ENCODE measurements at regions not wholly inside any gene's neighbourhood (a gene's known extent, or its start where the extent isn't known, plus 50 kb on each side); places are given as distances from the start of the nearest gene placed in this dataset.
"Not testable (repeated sequence)": the region's sequence is repeated elsewhere in the genome, so short reads cannot be mapped to it uniquely, and the experiment has no call there.

- not testable (repeated sequence) for DNase-seq (ENCODE audit: low read depth, low spot score)
Measured at GRCh38 chr2:66632882-66633281, 198.0 kb downstream of the MEIS1 start.

GRCh38 chr2:66633631-66634030 lies 198.7 kb downstream of the MEIS1 start:
- no peak for DNase-seq (ENCODE audit: low read depth, low spot score)

- no peak for DNase-seq (ENCODE audit: low read depth, low spot score)
Measured at GRCh38 chr2:66634784-66635183, 199.9 kb downstream of the MEIS1 start.

- no peak for DNase-seq (ENCODE audit: low read depth, low spot score)
Measured at GRCh38 chr2:66641685-66642084, 206.8 kb downstream of the MEIS1 start.

- not testable (repeated sequence) for DNase-seq (ENCODE audit: low read depth, low spot score)
Measured at GRCh38 chr2:66648081-66648480, 213.2 kb downstream of the MEIS1 start.

GRCh38 chr2:66649006-66649405 lies 214.1 kb downstream of the MEIS1 start:
- no peak for DNase-seq (ENCODE audit: low read depth, low spot score)

- DNase-seq (ENCODE audit: low read depth, low spot score) = no peak
Measured at GRCh38 chr2:66651295-66651694, 216.4 kb downstream of the MEIS1 start.

GRCh38 chr2:66660804-66661203 lies 225.9 kb downstream of the MEIS1 start:
- no peak for DNase-seq (ENCODE audit: low read depth, low spot score)

- DNase-seq (ENCODE audit: low read depth, low spot score) = no peak
Measured at GRCh38 chr2:66661253-66662173, 226.6 kb downstream of the MEIS1 start.

GRCh38 chr2:66665124-66665984 lies 230.4 kb downstream of the MEIS1 start:
- DNase-seq (ENCODE audit: low read depth, low spot score) = no peak

GRCh38 chr2:66667301-66667700 lies 232.4 kb downstream of the MEIS1 start:
- no peak for DNase-seq (ENCODE audit: low read depth, low spot score)

- no peak for DNase-seq (ENCODE audit: low read depth, low spot score)
Measured at GRCh38 chr2:66673286-66673685, 238.4 kb downstream of the MEIS1 start.

GRCh38 chr2:66674087-66674486 lies 239.2 kb downstream of the MEIS1 start:
- DNase-seq (ENCODE audit: low read depth, low spot score) = no peak

GRCh38 chr2:66675591-66675990 lies 240.7 kb downstream of the MEIS1 start:
- no peak for DNase-seq (ENCODE audit: low read depth, low spot score)

- no peak for DNase-seq (ENCODE audit: low read depth, low spot score)
Measured at GRCh38 chr2:66679442-66679841, 244.5 kb downstream of the MEIS1 start.

GRCh38 chr2:66682476-66682875 lies 247.6 kb downstream of the MEIS1 start:
- no peak for DNase-seq (ENCODE audit: low read depth, low spot score)

GRCh38 chr2:66683064-66683463 lies 248.1 kb downstream of the MEIS1 start:
- no peak for DNase-seq (ENCODE audit: low read depth, low spot score)

- DNase-seq (ENCODE audit: low read depth, low spot score) = no peak
Measured at GRCh38 chr2:66683599-66683998, 248.7 kb downstream of the MEIS1 start.

- no peak for DNase-seq (ENCODE audit: low read depth, low spot score)
Measured at GRCh38 chr2:66684289-66684688, 249.4 kb downstream of the MEIS1 start.

- no peak for DNase-seq (ENCODE audit: low read depth, low spot score)
Measured at GRCh38 chr2:66686755-66687154, 251.8 kb downstream of the MEIS1 start.

GRCh38 chr2:66688951-66689350 lies 254.0 kb downstream of the MEIS1 start:
- DNase-seq (ENCODE audit: low read depth, low spot score) = no peak

- DNase-seq (ENCODE audit: low read depth, low spot score) = no peak
Measured at GRCh38 chr2:66689456-66690051, 254.6 kb downstream of the MEIS1 start.

Measured in smooth muscle cell of the brain vasculature (primary cell).